ENCODE measurements at regions not wholly inside any gene's neighbourhood (a gene's known extent, or its start where the extent isn't known, plus 50 kb on each side); places are given as distances from the start of the nearest gene placed in this dataset.

GRCh38 chr6:154615483-154616025 is 105.1 kb upstream of the CNKSR3 start:
- no peaks in the 10 kb centered on the region for H3K27me3 ChIP-seq (ENCODE audit: insufficient read depth)
- no peak overlapping the region; a peak in 1 of 4 replicates for H3K27ac ChIP-seq (ENCODE audit: low read depth in 2 of 2, low read length in 1 of 2)
- no peak overlapping the region for H3K4me2 ChIP-seq
- peaks cover 9% of the 10 kb centered on the region for H3F3A ChIP-seq (replicated peaks; ENCODE audit: insufficient read depth)
- H3K79me2 ChIP-seq (ENCODE audit: insufficient read depth) = no peaks in the 10 kb centered on the region
- no peak overlapping the region for H3K4me3 ChIP-seq (ENCODE audit: low read depth in 2 of 2, low read length in 1 of 2)
- no peak overlapping the region for H3K9ac ChIP-seq
- no peak overlapping the region for H2AFZ ChIP-seq (ENCODE audit: low read depth)
- H3K9me2 ChIP-seq = no peaks in the 10 kb centered on the region
- H3K4me1 ChIP-seq (ENCODE audit: control insufficient read depth in 1 of 2, insufficient read depth in 2 of 2, low read depth in 1 of 2, low read length in 1 of 2) = peaks cover 0 to 4% of the 10 kb centered on the region in 2 experiments; a peak in 3 of 4 replicates
- WGBS (ENCODE audit: low lambda C conversion rate) = 61% methylated on average over 11 of the region's 16 CpGs
- CTCF ChIA-PET = no interaction called here
- no peaks in the 10 kb centered on the region for H3K36me3 ChIP-seq (replicated peaks in 1 of 2; ENCODE audit: control insufficient read depth in 1 of 2, insufficient read depth in 2 of 2, low read length in 1 of 2)
- TF ChIP-seq REST (IDR thresholded peaks at IDR 0.05; ENCODE audit: low read depth, low read length) = no peak
- TF ChIP-seq POLR2AphosphoS5 (IDR thresholded peaks at IDR 0.05; ENCODE audit: low read depth, low read length) = no peak
- no peak for TF ChIP-seq YY1 (IDR thresholded peaks at IDR 0.05; ENCODE audit: low read depth)
- peak; percentile 62 for TF ChIP-seq PBX3 (IDR thresholded peaks at IDR 0.05)
- TF ChIP-seq EP300 (IDR thresholded peaks at IDR 0.05; ENCODE audit: borderline replicate concordance in 1 of 2, low read depth in 1 of 2, low read length in 1 of 2) = no peak; a peak in 1 of 4 replicates
- TF ChIP-seq GATA2 (CRISPR knock-in tag; IDR thresholded peaks at IDR 0.05) = 0 out of 2 replicates have a peak, but pooled peaks have one; percentile 17
- TF ChIP-seq NFIC (IDR thresholded peaks at IDR 0.05; ENCODE audit: borderline replicate concordance) = peak; percentile 76
- 0 out of 2 replicates have a peak, but pooled peaks have one; percentile 25 for TF ChIP-seq FOXJ3 (CRISPR knock-in tag; IDR thresholded peaks at IDR 0.05)
- TF ChIP-seq MEF2A (IDR thresholded peaks at IDR 0.05; ENCODE audit: borderline replicate concordance, low read depth) = no peak
- no peak for TF ChIP-seq TAF1 (IDR thresholded peaks at IDR 0.05; ENCODE audit: borderline replicate concordance, low read depth, low read length)
- no peak for TF ChIP-seq NRF1 (IDR thresholded peaks at IDR 0.05; ENCODE audit: low read depth, low read length)
- no peak for TF ChIP-seq RCOR1 (IDR thresholded peaks at IDR 0.05; ENCODE audit: low read length)
- TF ChIP-seq MAX (IDR thresholded peaks at IDR 0.05; ENCODE audit: low read depth) = no peak
- TF ChIP-seq, protein P1, sequence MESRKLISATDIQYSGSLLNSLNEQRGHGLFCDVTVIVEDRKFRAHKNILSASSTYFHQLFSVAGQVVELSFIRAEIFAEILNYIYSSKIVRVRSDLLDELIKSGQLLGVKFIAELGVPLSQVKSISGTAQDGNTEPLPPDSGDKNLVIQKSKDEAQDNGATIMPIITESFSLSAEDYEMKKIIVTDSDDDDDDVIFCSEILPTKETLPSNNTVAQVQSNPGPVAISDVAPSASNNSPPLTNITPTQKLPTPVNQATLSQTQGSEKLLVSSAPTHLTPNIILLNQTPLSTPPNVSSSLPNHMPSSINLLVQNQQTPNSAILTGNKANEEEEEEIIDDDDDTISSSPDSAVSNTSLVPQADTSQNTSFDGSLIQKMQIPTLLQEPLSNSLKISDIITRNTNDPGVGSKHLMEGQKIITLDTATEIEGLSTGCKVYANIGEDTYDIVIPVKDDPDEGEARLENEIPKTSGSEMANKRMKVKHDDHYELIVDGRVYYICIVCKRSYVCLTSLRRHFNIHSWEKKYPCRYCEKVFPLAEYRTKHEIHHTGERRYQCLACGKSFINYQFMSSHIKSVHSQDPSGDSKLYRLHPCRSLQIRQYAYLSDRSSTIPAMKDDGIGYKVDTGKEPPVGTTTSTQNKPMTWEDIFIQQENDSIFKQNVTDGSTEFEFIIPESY (IDR thresholded peaks at IDR 0.05; ENCODE audit: borderline replicate concordance, low read depth) = no peak
- TF ChIP-seq GABPA (IDR thresholded peaks at IDR 0.05; ENCODE audit: low read depth) = no peak
- TF ChIP-seq JUND (IDR thresholded peaks at IDR 0.05) = no peak
- peak; percentile 17; the same call in 1 of the 2 replicates for TF ChIP-seq RAD21 (IDR thresholded peaks at IDR 0.05; ENCODE audit: low read length)
- TF ChIP-seq CTCF (IDR thresholded peaks at IDR 0.05) = no peak
- no peak for TF ChIP-seq TEAD4 (IDR thresholded peaks at IDR 0.05; ENCODE audit: borderline replicate concordance, insufficient read depth)
- no peak; the same call in 1 of the 2 replicates for TF ChIP-seq TCF12 (IDR thresholded peaks at IDR 0.05)
- TF ChIP-seq ELF1 (IDR thresholded peaks at IDR 0.05) = no peak
- no peak for TF ChIP-seq FOXM1 (IDR thresholded peaks at IDR 0.05; ENCODE audit: low read depth)
- no peaks in the 10 kb centered on the region for H3K9me3 ChIP-seq
- peak; percentile 66 for DNase-seq
- POLR2A ChIA-PET = no interaction called here
- H4K20me1 ChIP-seq (ENCODE audit: insufficient read depth) = no peaks in the 10 kb centered on the region
